HL-60 (cell line): ENCODE measurements at regions not wholly inside any gene's neighbourhood (a gene's known extent, or its start where the extent isn't known, plus 50 kb on each side); places are given as distances from the start of the nearest gene placed in this dataset.
"Not testable (repeated sequence)": the region's sequence is repeated elsewhere in the genome, so short reads cannot be mapped to it uniquely, and the experiment has no call there.

Experiments used
- DNase-seq, 2 experiments: peaks; one replicate each; pipeline ENCODE4 v3.0.0-alpha.2; 2010 to 2020; ENCODE audit warnings: low read depth in 1 of 2, low spot score in 1 of 2
- H3K27ac ChIP-seq: fragments of 250-450 bp; sonication (Bioruptor Pico); replicated peaks from 2 replicates; pipeline ENCODE4 v1.5.1; 2020; ENCODE audit warnings: mild to moderate bottlenecking, moderate library complexity
- H3K27me3 ChIP-seq: fragments of 250-450 bp; sonication (Bioruptor Pico); 2 replicates; pipeline ENCODE4 v1.5.1; 2021; ENCODE audit warnings: mild to moderate bottlenecking, moderate library complexity; ENCODE audit not compliant: insufficient read depth, poor library complexity, severe bottlenecking
- H3K4me3 ChIP-seq: replicated peaks from 2 replicates; pipeline ENCODE4 v1.5.1; 2011; ENCODE audit warnings: mild to moderate bottlenecking, control low read depth, low read length; ENCODE audit not compliant: insufficient read depth
- GABPA ChIP-seq: IDR thresholded peaks from 2 replicates; pipeline ENCODE4 v1.6.1; 2012; ENCODE audit warnings: low read depth
- POLR2AphosphoS5 ChIP-seq: IDR thresholded peaks from 2 replicates; pipeline ENCODE4 v1.6.1; 2012; ENCODE audit warnings: low read depth
- SPI1 ChIP-seq: IDR thresholded peaks from 2 replicates; pipeline ENCODE4 v1.6.1; 2012; ENCODE audit warnings: low read depth, mild to moderate bottlenecking, borderline replicate concordance
- TF ChIP-seq, protein P1 (sequence below): IDR thresholded peaks from one replicate; pipeline ENCODE4 v1.5.1; 2011; ENCODE audit warnings: low read length, control low read depth, inconsistent platforms; ENCODE audit not compliant: insufficient read depth
- TF ChIP-seq, protein P2 (sequence below): IDR thresholded peaks from 2 replicates; pipeline ENCODE4 v1.6.1; 2012; ENCODE audit warnings: low read depth; ENCODE audit not compliant: insufficient replicate concordance

DNA sequence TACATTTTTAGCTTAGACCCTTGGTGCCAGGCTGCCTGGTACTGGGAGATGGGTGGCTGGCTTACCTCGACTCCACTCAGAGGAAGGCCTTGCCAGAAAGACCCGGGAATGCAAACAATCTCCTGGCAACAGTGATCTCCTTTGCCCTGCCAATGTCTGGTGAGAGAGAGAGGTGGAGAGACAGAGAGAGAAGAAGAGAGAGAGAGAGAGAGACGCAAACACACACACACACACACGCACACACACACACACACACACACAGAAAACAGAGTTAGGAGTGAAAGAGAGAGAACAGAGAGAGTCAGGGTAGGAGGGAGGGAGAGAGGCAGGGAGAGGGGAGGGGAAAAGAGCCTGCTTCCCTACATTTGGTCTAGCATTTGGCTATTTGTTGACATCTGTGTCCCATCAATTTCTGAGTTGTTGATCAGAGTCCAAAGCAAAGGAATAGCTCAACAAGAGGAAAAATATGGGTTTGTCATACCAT is 181.6 kb upstream of the MAP1B start:
- TF ChIP-seq, protein P1, sequence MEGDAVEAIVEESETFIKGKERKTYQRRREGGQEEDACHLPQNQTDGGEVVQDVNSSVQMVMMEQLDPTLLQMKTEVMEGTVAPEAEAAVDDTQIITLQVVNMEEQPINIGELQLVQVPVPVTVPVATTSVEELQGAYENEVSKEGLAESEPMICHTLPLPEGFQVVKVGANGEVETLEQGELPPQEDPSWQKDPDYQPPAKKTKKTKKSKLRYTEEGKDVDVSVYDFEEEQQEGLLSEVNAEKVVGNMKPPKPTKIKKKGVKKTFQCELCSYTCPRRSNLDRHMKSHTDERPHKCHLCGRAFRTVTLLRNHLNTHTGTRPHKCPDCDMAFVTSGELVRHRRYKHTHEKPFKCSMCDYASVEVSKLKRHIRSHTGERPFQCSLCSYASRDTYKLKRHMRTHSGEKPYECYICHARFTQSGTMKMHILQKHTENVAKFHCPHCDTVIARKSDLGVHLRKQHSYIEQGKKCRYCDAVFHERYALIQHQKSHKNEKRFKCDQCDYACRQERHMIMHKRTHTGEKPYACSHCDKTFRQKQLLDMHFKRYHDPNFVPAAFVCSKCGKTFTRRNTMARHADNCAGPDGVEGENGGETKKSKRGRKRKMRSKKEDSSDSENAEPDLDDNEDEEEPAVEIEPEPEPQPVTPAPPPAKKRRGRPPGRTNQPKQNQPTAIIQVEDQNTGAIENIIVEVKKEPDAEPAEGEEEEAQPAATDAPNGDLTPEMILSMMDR: no peak
- no peak for TF ChIP-seq GABPA
- TF ChIP-seq, protein P2, sequence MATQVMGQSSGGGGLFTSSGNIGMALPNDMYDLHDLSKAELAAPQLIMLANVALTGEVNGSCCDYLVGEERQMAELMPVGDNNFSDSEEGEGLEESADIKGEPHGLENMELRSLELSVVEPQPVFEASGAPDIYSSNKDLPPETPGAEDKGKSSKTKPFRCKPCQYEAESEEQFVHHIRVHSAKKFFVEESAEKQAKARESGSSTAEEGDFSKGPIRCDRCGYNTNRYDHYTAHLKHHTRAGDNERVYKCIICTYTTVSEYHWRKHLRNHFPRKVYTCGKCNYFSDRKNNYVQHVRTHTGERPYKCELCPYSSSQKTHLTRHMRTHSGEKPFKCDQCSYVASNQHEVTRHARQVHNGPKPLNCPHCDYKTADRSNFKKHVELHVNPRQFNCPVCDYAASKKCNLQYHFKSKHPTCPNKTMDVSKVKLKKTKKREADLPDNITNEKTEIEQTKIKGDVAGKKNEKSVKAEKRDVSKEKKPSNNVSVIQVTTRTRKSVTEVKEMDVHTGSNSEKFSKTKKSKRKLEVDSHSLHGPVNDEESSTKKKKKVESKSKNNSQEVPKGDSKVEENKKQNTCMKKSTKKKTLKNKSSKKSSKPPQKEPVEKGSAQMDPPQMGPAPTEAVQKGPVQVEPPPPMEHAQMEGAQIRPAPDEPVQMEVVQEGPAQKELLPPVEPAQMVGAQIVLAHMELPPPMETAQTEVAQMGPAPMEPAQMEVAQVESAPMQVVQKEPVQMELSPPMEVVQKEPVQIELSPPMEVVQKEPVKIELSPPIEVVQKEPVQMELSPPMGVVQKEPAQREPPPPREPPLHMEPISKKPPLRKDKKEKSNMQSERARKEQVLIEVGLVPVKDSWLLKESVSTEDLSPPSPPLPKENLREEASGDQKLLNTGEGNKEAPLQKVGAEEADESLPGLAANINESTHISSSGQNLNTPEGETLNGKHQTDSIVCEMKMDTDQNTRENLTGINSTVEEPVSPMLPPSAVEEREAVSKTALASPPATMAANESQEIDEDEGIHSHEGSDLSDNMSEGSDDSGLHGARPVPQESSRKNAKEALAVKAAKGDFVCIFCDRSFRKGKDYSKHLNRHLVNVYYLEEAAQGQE: no peak
- TF ChIP-seq POLR2AphosphoS5: no peak
- TF ChIP-seq SPI1: no peak
- Histone ChIP-seq H3K27me3 (no peaks in the 10 kb centered on the region), H3K4me3 (no peak overlapping the region), H3K27ac (no peak overlapping the region)
- no peak for DNase-seq

DNA sequence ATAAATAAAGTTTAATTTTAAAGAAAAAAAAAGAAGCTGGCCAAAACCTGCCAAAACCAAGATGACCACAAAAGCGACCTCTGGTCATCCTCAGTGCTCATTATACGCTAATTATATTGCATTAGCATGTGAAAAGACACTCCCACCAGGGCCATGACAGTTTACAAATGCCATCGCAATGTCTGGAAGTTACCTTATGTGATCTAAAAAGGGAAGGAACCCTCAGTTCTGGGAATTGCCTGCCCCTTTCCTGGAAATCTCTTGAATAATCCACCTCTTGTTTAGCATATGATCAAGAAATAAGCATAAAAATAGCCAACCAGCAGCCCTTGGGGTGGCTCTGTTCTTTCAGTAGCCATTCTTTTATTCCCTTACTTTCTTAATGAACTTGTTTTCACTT is 178.3 kb upstream of the MAP1B start:
- Histone ChIP-seq H3K27ac (no peak overlapping the region), H3K4me3 (no peak overlapping the region), H3K27me3 (no peaks in the 10 kb centered on the region)
- no peak for DNase-seq
- no peak for TF ChIP-seq SPI1
- TF ChIP-seq, protein P2: no peak
- TF ChIP-seq, protein P1: no peak
- no peak for TF ChIP-seq POLR2AphosphoS5
- no peak for TF ChIP-seq GABPA

DNA sequence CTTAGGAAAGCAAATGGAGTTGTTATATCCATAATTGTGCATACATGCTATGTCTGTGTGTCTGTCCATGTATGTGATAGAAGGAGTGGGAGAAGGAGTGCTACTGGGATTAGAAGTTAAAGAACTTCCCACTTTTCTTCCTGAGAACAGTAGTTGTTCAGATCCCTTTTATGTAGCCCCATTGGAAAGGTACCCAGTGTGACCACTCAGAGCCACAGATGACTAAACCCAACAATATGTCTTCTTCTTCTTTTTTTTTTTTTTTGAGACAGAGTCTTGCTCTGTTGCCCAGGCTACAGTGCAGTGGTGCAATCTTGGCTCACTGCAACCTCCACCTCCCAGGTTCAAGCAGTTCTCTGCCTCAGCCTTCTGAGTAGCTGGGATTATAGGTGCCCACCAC is 176.7 kb upstream of the MAP1B start:
- not testable (repeated sequence) for DNase-seq, H3K4me3 ChIP-seq, H3K27ac ChIP-seq, H3K27me3 ChIP-seq

DNA sequence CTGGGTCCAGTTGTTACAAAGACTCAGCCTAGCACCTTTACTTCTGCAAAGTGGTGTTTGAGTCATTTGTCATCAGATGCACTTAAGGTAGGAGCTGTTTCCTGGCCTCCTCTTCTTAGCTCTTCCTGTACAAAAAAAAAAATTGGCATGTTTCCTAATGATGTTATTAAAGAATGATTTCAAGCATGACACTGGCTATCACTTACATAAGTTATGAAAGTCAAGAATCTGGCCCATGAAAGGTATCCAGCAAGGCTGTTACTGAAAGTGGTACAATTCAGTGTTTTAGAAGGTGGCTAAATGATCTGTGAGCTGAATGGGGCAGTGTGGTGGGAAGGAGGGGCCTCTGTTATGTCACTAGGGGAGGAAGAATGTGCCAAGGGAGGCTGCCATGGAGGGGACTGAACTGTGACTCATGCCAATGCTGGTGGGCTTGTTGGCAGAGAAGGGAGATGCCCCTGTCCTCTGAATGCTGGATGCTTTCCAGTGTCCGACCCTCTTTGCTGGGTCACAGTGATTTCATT is 175.1 kb upstream of the MAP1B start:
- DNase-seq: no peak
- H3K27me3 ChIP-seq: no peaks in the 10 kb centered on the region
- TF ChIP-seq POLR2AphosphoS5 (no peak), SPI1 (no peak), GABPA (no peak)
- TF ChIP-seq, protein P2: no peak
- TF ChIP-seq, protein P1: no peak
- no peak overlapping the region for H3K27ac ChIP-seq
- no peak overlapping the region for H3K4me3 ChIP-seq
